Panc1 (cell line): ENCODE measurements at regions not wholly inside any gene's neighbourhood (a gene's known extent, or its start where the extent isn't known, plus 50 kb on each side); places are given as distances from the start of the nearest gene placed in this dataset.

ENCODE experiments used
- ATAC-seq: fragments of 200-7000 bp; cut with Tn5 transposase; 2 replicates; pipeline ENCODE4 v1.9.1; 2020; ENCODE audit warnings: mild to moderate bottlenecking, moderate library complexity
- BruUV-seq: library from RNA; stranded (reverse); fragments of 400-500 nt; replicated peaks from 2 replicates; lab custom pipeline; 2021; lab: Mats Ljungman, UMichigan
- CTCF ChIA-PET: fragments of 300-600 bp; sonication (Branson Sonifier 250); formaldehyde crosslinking; loops from one replicate; lab custom pipeline; 2022; ENCODE audit warnings: antibody characterized with exemption; lab: Charles Lee
- POLR2A ChIA-PET: fragments of 300-600 bp; sonication (Branson Sonifier 250); formaldehyde crosslinking; loops from one replicate; lab custom pipeline; 2022; ENCODE audit warnings: antibody characterized with exemption; lab: Charles Lee
- DNase-seq: peaks from one replicate; pipeline ENCODE4 v3.0.0-alpha.2; 2010; ENCODE audit warnings: low read depth, low spot score
- H3K27ac ChIP-seq: 2 replicates; pipeline ENCODE4 v1.5.1; 2011; ENCODE audit warnings: mild to moderate bottlenecking, low read length, inconsistent platforms
- H3K27me3 ChIP-seq: fragments of 200-500 bp; sonication (Bioruptor generic); 2 replicates; pipeline ENCODE4 v1.6.0; 2014; ENCODE audit warnings: low read length, inconsistent platforms; ENCODE audit not compliant: control insufficient read depth, insufficient read depth
- H3K36me3 ChIP-seq: fragments of 200-500 bp; sonication (Bioruptor generic); 2 replicates; pipeline ENCODE4 v1.5.1; 2014; ENCODE audit warnings: inconsistent platforms, mild to moderate bottlenecking, low read length, moderate library complexity; ENCODE audit not compliant: control insufficient read depth, insufficient read depth
- H3K4me1 ChIP-seq: 2 replicates; pipeline ENCODE4 v1.5.1; 2011; ENCODE audit warnings: inconsistent platforms, mild to moderate bottlenecking, low read length, moderate library complexity; ENCODE audit not compliant: control insufficient read depth, insufficient read depth
- H3K4me3 ChIP-seq, 2 experiments: 2 replicates each; pipeline ENCODE4 v1.5.1; 2011 to 2012; ENCODE audit warnings: low read depth in 2 of 2, low read length in 2 of 2, mild to moderate bottlenecking in 2 of 2, inconsistent platforms in 1 of 2, moderate library complexity in 1 of 2
- H3K9me3 ChIP-seq: fragments of 200-500 bp; sonication (Bioruptor generic); 2 replicates; pipeline ENCODE4 v1.5.1; 2014; ENCODE audit warnings: low read depth, mild to moderate bottlenecking, inconsistent platforms, low read length, moderate library complexity; ENCODE audit not compliant: control insufficient read depth, insufficient read depth
- CTCF ChIP-seq: fragments of 450-650 bp; IDR thresholded peaks from 2 replicates; pipeline ENCODE4 v1.5.1; 2017; ENCODE audit warnings: mild to moderate bottlenecking
- POLR2AphosphoS5 ChIP-seq: IDR thresholded peaks from 2 replicates; pipeline ENCODE4 v1.6.1; 2012; ENCODE audit warnings: mild to moderate bottlenecking, low read depth, low read length, moderate library complexity
- REST ChIP-seq, 2 experiments: IDR thresholded peaks; 2 replicates each; pipeline ENCODE4 v1.6.1; 2011 to 2012; ENCODE audit warnings: low read depth in 2 of 2, control low read depth in 1 of 2, low read length in 1 of 2, mild to moderate bottlenecking in 1 of 2, moderate library complexity in 1 of 2; ENCODE audit not compliant: insufficient read depth in 1 of 2
- SIN3A ChIP-seq: IDR thresholded peaks from 2 replicates; pipeline ENCODE4 v1.6.1; 2012; ENCODE audit warnings: low read depth, mild to moderate bottlenecking, low read length, moderate library complexity, borderline replicate concordance; ENCODE audit not compliant: insufficient read depth
- TCF7L2 ChIP-seq: IDR thresholded peaks from 2 replicates; pipeline ENCODE4 v1.6.1; 2011; ENCODE audit warnings: mild to moderate bottlenecking, low read depth, low read length, inconsistent platforms
- in situ Hi-C: cut with HindIII; loops from 2 replicates; pipeline ENCODE4 v1.10.0; 2016; ENCODE audit warnings: low sequenced_read_pairs, low pct_unique_long_range_greater_than_20kb
- intact Hi-C: fragments of 100-400 bp; cut with micrococcal nuclease; formaldehyde crosslinking; loops from one replicate; pipeline ENCODE4 v1.10.0; 2022; ENCODE audit not compliant: unreplicated experiment

GRCh38 chr4:159024266-159024665, 78.6 kb upstream of the RAPGEF2 start:
- no peak for TF ChIP-seq SIN3A
- no peak for TF ChIP-seq TCF7L2
- TF ChIP-seq REST (IDR thresholded peaks at IDR 0.05; ENCODE audit: insufficient read depth in 1 of 2, low read depth in 2 of 2, low read length in 1 of 2) = no peak
- TF ChIP-seq CTCF = no peak
- no peak for TF ChIP-seq POLR2AphosphoS5
- H3K36me3 ChIP-seq = no peaks in the 10 kb centered on the region
- no peak for DNase-seq
- no peaks in the 10 kb centered on the region for H3K9me3 ChIP-seq
- in situ Hi-C loops = no loop called here
- H3K27ac ChIP-seq = no peak overlapping the region
- no peaks in the 10 kb centered on the region for H3K4me1 ChIP-seq
- intact Hi-C loops = no loop called here
- CTCF ChIA-PET = no interaction called here
- BruUV-seq = no TSS peak
- H3K27me3 ChIP-seq = no peaks in the 10 kb centered on the region
- H3K4me3 ChIP-seq = no peak overlapping the region
- ATAC-seq = no peak
- POLR2A ChIA-PET = no interaction called here

GRCh38 chr4:159024828-159025227, 78.1 kb upstream of the RAPGEF2 start:
- Histone ChIP-seq H3K9me3 (no peaks in the 10 kb centered on the region), H3K36me3 (no peaks in the 10 kb centered on the region), H3K4me3 (no peak overlapping the region), H3K27me3 (no peaks in the 10 kb centered on the region), H3K27ac (no peak overlapping the region), H3K4me1 (no peaks in the 10 kb centered on the region)
- ATAC-seq (no peak), DNase-seq (no peak)
- no TSS peak for BruUV-seq
- POLR2A ChIA-PET = no interaction called here
- intact Hi-C loops (no loop called here), in situ Hi-C loops (no loop called here)
- TF ChIP-seq CTCF = no peak
- TF ChIP-seq SIN3A = no peak
- no peak for TF ChIP-seq TCF7L2
- no peak for TF ChIP-seq REST (IDR thresholded peaks at IDR 0.05; ENCODE audit: insufficient read depth in 1 of 2, low read depth in 2 of 2, low read length in 1 of 2)
- CTCF ChIA-PET = no interaction called here
